ENCODE measurements at regions not wholly inside any gene's neighbourhood (a gene's known extent, or its start where the extent isn't known, plus 50 kb on each side); places are given as distances from the start of the nearest gene placed in this dataset.

DNA sequence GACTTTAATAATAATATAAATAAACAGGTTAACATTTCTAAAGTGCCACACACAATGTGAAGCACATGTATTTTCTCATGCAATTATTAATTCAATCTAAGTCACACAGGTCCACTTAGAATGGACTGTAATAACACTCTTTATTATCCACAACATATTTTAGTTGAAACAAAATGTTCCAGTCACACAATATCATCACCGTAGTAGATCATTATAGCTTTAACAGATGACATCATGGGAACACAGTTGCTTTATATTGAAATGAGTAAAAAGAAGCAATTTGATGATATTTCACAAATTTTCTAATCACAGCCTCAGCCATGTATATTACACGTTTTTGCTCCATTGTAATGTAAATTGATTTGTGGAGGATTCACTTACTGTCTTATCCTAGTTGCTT, 266.3 kb downstream of the MEIS1 start:
- Mint-ChIP-seq H3K36me3 (ENCODE audit: low read depth) (no peaks in the 10 kb centered on the region), H3K27me3 (ENCODE audit: insufficient read depth) (no peaks in the 10 kb centered on the region), H3K9me3 (no peaks in the 10 kb centered on the region), H3K4me3 (no peak overlapping the region), H3K27ac (no peak overlapping the region), H3K4me1 (peaks cover 13% of the 10 kb centered on the region)
- 85% methylated on average over 1 of the region's 2 CpGs; no CpG with 5 or more reads in 1 of the 2 experiments for WGBS, 2 experiments (ENCODE audit: insufficient coverage in 1 of 2, insufficient read length in 1 of 2)
- no peaks in the 10 kb centered on the region for H3K4me1 ChIP-seq (ENCODE audit: control insufficient read depth, insufficient read depth, low read length)
- H3K27me3 ChIP-seq (ENCODE audit: control insufficient read depth, insufficient read depth, low read length, poor library complexity, severe bottlenecking): no peaks in the 10 kb centered on the region
- no peaks in the 10 kb centered on the region for H3K9me3 ChIP-seq (ENCODE audit: control insufficient read depth, low read length)
- no peak overlapping the region for H3K4me3 ChIP-seq (ENCODE audit: low read length)
- DNase-seq: no peak
- no peak overlapping the region for H3K27ac ChIP-seq (ENCODE audit: low read depth, low read length)
- H3K36me3 ChIP-seq (ENCODE audit: control insufficient read depth, insufficient read depth, low read length): no peaks in the 10 kb centered on the region
- H3K9ac ChIP-seq (ENCODE audit: extremely low read depth, low read length, poor library complexity, severe bottlenecking): no peak overlapping the region
- no peak for TF ChIP-seq CTCF (conservative IDR thresholded peaks at IDR 0.05)

DNA sequence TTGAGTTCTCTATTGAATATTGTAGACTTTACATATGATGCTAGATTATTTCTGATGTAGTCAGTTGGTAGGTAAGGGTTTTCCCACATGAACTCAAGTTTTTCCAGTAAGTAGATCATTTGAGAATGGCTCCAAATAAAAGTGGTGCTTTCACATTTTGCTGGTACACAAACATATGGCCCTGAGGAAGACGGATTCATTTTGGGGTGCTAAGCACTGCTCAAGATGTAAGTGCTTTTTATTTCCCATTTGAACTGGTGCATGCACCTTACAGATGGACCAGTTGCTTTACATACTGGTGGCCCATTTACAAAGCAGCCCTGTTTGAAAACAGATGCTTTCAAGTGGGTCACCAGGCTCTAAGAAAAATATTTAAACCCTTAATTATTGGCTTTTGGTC, 266.7 kb downstream of the MEIS1 start:
- H3K27ac Mint-ChIP-seq: no peak overlapping the region
- WGBS, 2 experiments (ENCODE audit: insufficient coverage in 1 of 2, insufficient read length in 1 of 2): 93 to 100% methylated on average over 1 of the region's 1 CpG
- no peaks in the 10 kb centered on the region for H3K9me3 Mint-ChIP-seq
- no peaks in the 10 kb centered on the region for H3K36me3 Mint-ChIP-seq (ENCODE audit: low read depth)
- H3K9me3 ChIP-seq (ENCODE audit: control insufficient read depth, low read length): no peaks in the 10 kb centered on the region
- H3K4me1 Mint-ChIP-seq: peaks cover 10% of the 10 kb centered on the region
- H3K27ac ChIP-seq (ENCODE audit: low read depth, low read length): no peak overlapping the region
- no peaks in the 10 kb centered on the region for H3K4me1 ChIP-seq (ENCODE audit: control insufficient read depth, insufficient read depth, low read length)
- H3K27me3 Mint-ChIP-seq (ENCODE audit: insufficient read depth): no peaks in the 10 kb centered on the region
- DNase-seq: no peak
- H3K9ac ChIP-seq (ENCODE audit: extremely low read depth, low read length, poor library complexity, severe bottlenecking): no peak overlapping the region
- H3K36me3 ChIP-seq (ENCODE audit: control insufficient read depth, insufficient read depth, low read length): no peaks in the 10 kb centered on the region
- TF ChIP-seq CTCF (conservative IDR thresholded peaks at IDR 0.05): no peak
- no peak overlapping the region for H3K4me3 Mint-ChIP-seq
- H3K27me3 ChIP-seq (ENCODE audit: control insufficient read depth, insufficient read depth, low read length, poor library complexity, severe bottlenecking): no peaks in the 10 kb centered on the region
- no peak overlapping the region for H3K4me3 ChIP-seq (ENCODE audit: low read length)

- peaks cover 10% of the 10 kb centered on the region for H3K4me1 Mint-ChIP-seq
- DNase-seq: no peak
- H3K4me1 ChIP-seq (ENCODE audit: control insufficient read depth, insufficient read depth, low read length): no peaks in the 10 kb centered on the region
- H3K9me3 Mint-ChIP-seq: no peaks in the 10 kb centered on the region
- H3K9me3 ChIP-seq (ENCODE audit: control insufficient read depth, low read length): no peaks in the 10 kb centered on the region
- H3K27me3 ChIP-seq (ENCODE audit: control insufficient read depth, insufficient read depth, low read length, poor library complexity, severe bottlenecking): no peaks in the 10 kb centered on the region
- H3K9ac ChIP-seq (ENCODE audit: extremely low read depth, low read length, poor library complexity, severe bottlenecking): no peak overlapping the region
- no peaks in the 10 kb centered on the region for H3K36me3 Mint-ChIP-seq (ENCODE audit: low read depth)
- H3K36me3 ChIP-seq (ENCODE audit: control insufficient read depth, insufficient read depth, low read length): no peaks in the 10 kb centered on the region
- H3K4me3 Mint-ChIP-seq: no peak overlapping the region
- no peak overlapping the region for H3K4me3 ChIP-seq (ENCODE audit: low read length)
- no peak overlapping the region for H3K27ac ChIP-seq (ENCODE audit: low read depth, low read length)
- WGBS, 2 experiments (ENCODE audit: insufficient coverage in 1 of 2, insufficient read length in 1 of 2): 92 to 95% methylated on average over 6 of the region's 6 CpGs
- H3K27ac Mint-ChIP-seq: no peak overlapping the region
- TF ChIP-seq CTCF (conservative IDR thresholded peaks at IDR 0.05): no peak
- no peaks in the 10 kb centered on the region for H3K27me3 Mint-ChIP-seq (ENCODE audit: insufficient read depth)
Observed at GRCh38 chr2:66702301-66702700, 267.4 kb downstream of the MEIS1 start.
